BJ (cell line): ENCODE measurements at regions not wholly inside any gene's neighbourhood (a gene's known extent, or its start where the extent isn't known, plus 50 kb on each side); places are given as distances from the start of the nearest gene placed in this dataset.

Experiments
- CTCF ChIA-PET: fragments of 350-600 bp; formaldehyde crosslinking; extraction: SDS; loops from one replicate; lab custom pipeline; 2021; ENCODE audit warnings: antibody characterized with exemption, inconsistent platforms; lab: Yijun Ruan, JAX
- POLR2A ChIA-PET: fragments of 300-600 bp; sonication (Branson Sonifier 250); formaldehyde crosslinking; extraction: SDS; loops from one replicate; lab custom pipeline; 2021; ENCODE audit warnings: antibody characterized with exemption; lab: Charles Lee
- DNase-seq: peaks from one replicate; pipeline ENCODE4 v3.0.0-alpha.2; 2011; ENCODE audit warnings: low read depth
- H3K27me3 ChIP-seq: 2 replicates; pipeline ENCODE4 v1.6.0; 2011; ENCODE audit warnings: low read length; ENCODE audit not compliant: control insufficient read depth, insufficient read depth
- H3K36me3 ChIP-seq: 2 replicates; pipeline ENCODE4 v1.5.1; 2011; ENCODE audit warnings: low read length; ENCODE audit not compliant: control insufficient read depth, insufficient read depth
- H3K4me3 ChIP-seq: 2 replicates; pipeline ENCODE4 v1.5.1; 2011; ENCODE audit warnings: low read depth, mild to moderate bottlenecking, control low read depth, low read length
- TF ChIP-seq, protein P1 (sequence below): IDR thresholded peaks from 2 replicates; pipeline ENCODE4 v1.5.1; 2011; ENCODE audit warnings: low read depth, mild to moderate bottlenecking, control low read depth, inconsistent platforms, low read length, moderate library complexity; ENCODE audit not compliant: insufficient read depth

DNA sequence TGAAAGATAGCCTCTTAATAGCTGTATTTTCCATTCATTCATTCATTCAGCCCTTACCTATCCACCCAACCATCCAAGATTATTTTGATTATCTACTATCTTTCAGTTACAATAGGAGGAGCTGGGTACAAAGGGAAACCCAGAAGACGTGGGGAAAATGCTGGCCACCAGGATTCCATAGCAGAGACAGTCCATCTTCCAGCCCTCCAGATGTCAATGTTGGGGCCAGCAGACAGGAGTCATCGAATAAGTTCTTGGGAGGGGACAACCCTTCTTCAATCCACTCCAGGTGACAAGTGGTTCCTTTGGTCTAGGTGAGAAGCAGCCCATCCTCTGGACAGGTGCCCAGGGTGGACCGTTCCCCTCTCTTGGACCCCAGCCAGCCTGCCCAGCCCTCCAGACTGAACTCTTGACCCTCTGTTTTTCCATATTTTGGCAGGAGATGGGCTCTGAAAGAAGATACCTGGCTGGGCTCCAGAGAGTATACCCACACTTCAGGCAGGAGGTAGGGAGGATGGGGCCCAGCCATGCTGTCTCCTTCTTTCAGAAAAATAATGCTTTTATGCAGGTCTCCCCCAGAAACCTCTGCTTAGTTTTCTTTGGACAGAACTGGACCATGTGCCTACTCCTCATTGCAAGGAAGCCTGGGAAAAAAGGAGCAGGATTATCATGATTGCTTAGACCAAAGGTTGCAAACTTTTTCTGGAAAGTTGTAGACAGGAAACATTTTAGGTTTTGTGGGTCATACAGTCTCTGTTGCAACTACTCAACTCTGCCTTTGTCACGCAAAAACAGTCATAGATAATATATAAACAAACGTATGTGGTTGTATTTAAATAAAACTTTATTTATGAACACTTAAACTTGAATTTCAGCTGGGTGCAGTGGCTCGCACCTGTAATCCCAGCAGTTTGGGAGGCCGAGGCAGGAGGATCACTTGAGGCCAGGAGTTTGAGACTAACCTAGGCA, 95.5 kb upstream of the SMNDC1 start:
- DNase-seq, result no peak
- CTCF ChIA-PET, result interaction anchor here (0.9 to 1.9 kb wide), 2 partner anchors 46 to 97 kb away, joined by 3 to 7 read pairs; partner anchors contain the start of gene DUSP5

DNA sequence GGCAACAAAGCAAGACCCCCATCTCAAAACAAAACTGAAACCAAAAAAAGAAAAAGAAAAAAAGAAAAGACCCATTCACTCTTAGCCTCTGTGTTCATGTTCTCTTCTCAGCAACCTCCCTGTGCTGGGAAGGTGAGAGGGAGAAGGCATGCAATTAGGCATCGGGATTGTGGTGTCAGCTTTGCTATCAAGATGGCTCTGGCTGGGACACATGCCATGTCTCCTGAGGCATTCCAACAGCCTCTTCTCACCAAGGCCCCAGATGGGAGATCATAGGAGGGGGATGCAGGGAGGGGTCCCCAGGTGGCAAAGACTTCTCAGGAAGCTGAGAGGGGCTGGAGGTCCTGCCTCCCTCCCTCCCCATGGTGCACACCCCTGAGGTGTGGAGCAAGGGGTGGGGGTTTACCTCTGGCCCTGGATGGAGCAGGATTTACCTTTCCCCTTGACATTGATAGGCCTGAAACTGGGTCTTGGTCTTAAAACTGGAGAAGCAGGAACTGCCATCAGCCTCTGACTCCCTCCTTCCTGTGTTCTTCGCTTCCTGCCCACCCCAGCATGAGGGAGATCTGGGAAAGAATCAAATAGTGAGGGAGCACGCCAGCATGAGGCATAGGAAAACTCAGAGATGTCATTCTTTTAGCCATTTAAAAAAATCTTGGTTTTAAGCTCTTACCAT, 96.2 kb upstream of the DUSP5 start:
- POLR2A ChIA-PET, result no interaction called here
- Histone ChIP-seq H3K36me3 (no peaks in the 10 kb centered on the region), H3K4me3 (no peak overlapping the region), H3K27me3 (no peaks in the 10 kb centered on the region)
- TF ChIP-seq, protein P1, sequence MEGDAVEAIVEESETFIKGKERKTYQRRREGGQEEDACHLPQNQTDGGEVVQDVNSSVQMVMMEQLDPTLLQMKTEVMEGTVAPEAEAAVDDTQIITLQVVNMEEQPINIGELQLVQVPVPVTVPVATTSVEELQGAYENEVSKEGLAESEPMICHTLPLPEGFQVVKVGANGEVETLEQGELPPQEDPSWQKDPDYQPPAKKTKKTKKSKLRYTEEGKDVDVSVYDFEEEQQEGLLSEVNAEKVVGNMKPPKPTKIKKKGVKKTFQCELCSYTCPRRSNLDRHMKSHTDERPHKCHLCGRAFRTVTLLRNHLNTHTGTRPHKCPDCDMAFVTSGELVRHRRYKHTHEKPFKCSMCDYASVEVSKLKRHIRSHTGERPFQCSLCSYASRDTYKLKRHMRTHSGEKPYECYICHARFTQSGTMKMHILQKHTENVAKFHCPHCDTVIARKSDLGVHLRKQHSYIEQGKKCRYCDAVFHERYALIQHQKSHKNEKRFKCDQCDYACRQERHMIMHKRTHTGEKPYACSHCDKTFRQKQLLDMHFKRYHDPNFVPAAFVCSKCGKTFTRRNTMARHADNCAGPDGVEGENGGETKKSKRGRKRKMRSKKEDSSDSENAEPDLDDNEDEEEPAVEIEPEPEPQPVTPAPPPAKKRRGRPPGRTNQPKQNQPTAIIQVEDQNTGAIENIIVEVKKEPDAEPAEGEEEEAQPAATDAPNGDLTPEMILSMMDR, result no peak
- DNase-seq, result no peak
- CTCF ChIA-PET, result interaction anchor here (0.6 to 2.1 kb wide), 3 partner anchors 13 to 48 kb away, joined by 3 to 6 read pairs (median 3); no protein-coding TSS in a partner anchor

More for the DNA sequence above, 95.5 kb upstream of the SMNDC1 start:
- Histone ChIP-seq H3K27me3 (no peaks in the 10 kb centered on the region), H3K36me3 (no peaks in the 10 kb centered on the region), H3K4me3 (no peak overlapping the region)
- POLR2A ChIA-PET, result no interaction called here
- TF ChIP-seq, protein P1, result no peak

DNA sequence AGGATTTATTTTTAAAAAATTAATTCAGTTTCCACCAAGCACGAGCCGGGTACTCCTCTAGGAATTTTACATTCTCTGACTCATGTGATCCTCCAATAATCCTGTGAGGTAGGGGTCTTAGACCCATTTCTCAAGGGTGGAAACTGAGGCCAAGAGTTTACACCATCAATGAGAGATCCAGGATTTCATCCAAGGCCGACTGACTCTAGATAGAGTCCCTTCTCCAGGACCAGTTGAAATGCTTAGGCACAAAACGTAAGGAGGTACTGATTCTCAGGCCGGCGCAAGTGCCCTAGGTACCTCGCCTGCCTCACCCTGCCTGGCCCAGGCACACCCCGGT, 95.7 kb upstream of the DUSP5 start:
- TF ChIP-seq, protein P1, result no peak
- Histone ChIP-seq H3K4me3 (no peak overlapping the region), H3K27me3 (no peaks in the 10 kb centered on the region), H3K36me3 (no peaks in the 10 kb centered on the region)
- DNase-seq, result no peak
- ChIA-PET CTCF (interaction anchor here (0.6 to 2.1 kb wide), 2 partner anchors 13 to 48 kb away, joined by 3 to 6 read pairs; no protein-coding TSS in a partner anchor), POLR2A (no interaction called here)

DNA sequence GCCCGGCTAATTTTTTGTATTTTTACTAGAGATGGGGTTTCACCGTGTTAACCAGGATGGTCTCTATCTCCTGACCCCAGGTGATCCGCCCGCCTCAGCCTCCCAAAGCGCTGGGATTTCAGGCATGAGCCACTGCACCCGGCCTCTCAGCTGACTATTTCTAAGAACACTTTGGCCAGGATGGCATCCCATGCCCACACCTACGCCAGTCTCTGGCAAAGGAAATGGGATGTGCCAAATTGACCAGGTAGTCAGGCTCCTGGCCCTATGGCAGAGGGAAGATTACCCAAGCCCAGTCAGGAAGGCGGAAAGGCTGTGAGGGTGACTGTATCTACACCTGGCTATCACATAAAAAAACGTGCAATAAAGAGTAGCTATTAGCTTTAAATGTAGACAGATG, 94.1 kb upstream of the DUSP5 start:
- H3K36me3 ChIP-seq, result no peaks in the 10 kb centered on the region
- no peak for DNase-seq
- no peaks in the 10 kb centered on the region for H3K27me3 ChIP-seq
- TF ChIP-seq, protein P1, result no peak
- ChIA-PET POLR2A (no interaction called here), CTCF (interaction anchor here (2.1 kb wide), 1 partner anchor 50 kb away, joined by 6 read pairs; no protein-coding TSS in a partner anchor)
- H3K4me3 ChIP-seq, result no peak overlapping the region

DNA sequence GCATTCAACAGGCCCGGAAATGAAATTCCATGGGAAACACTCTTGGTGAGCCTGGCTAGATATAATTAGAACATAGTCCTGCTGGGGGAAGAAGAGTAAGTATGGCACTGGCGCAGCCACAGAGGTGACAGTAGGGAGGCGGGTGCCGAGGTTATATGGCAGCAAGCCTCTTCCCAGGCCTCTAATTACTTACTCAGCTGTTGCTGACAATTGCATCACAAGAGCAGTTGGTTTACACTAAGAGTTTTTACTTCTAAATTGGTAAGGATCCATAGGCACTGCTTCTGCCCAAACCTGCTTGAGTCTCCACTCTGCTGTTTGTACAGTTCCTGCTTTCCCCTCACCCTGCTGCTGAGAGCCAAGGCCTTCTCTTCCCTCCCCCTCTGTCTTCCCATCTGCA, 93.3 kb upstream of the DUSP5 start:
- DNase-seq, result no peak
- TF ChIP-seq, protein P1, result no peak
- no peaks in the 10 kb centered on the region for H3K36me3 ChIP-seq
- H3K27me3 ChIP-seq, result no peaks in the 10 kb centered on the region
- POLR2A ChIA-PET, result no interaction called here
- CTCF ChIA-PET, result no interaction called here
- H3K4me3 ChIP-seq, result no peak overlapping the region
